Right lobe of liver (tissue), 4 donors: ENCODE measurements at regions not wholly inside any gene's neighbourhood (a gene's known extent, or its start where the extent isn't known, plus 50 kb on each side); places are given as distances from the start of the nearest gene placed in this dataset.

Experiments used
- POLR2A ChIP-seq: fragments of 450-650 bp; IDR thresholded peaks from one replicate; pipeline ENCODE4 v1.6.1; 2017; ENCODE audit warnings: antibody characterized with exemption, mild to moderate bottlenecking
- TF ChIP-seq, protein P1 (sequence below), 4 donors: fragments of 200-600 bp in 3 of 4; fragments of 450-650 bp in 1 of 4; IDR thresholded peaks; one replicate each; pipeline versions ENCODE4 v1.5.1 to v1.8.0; 2016 to 2022; ENCODE audit warnings: antibody characterized with exemption in 4 of 4, mild to moderate bottlenecking in 2 of 4
- donor health status: DM: no; HTN: no; CAD: no.
- donor health status: DM: no; HTN: no; CAD: no.
- donor health status: DM: no; HTN: yes; CAD: no.

DNA sequence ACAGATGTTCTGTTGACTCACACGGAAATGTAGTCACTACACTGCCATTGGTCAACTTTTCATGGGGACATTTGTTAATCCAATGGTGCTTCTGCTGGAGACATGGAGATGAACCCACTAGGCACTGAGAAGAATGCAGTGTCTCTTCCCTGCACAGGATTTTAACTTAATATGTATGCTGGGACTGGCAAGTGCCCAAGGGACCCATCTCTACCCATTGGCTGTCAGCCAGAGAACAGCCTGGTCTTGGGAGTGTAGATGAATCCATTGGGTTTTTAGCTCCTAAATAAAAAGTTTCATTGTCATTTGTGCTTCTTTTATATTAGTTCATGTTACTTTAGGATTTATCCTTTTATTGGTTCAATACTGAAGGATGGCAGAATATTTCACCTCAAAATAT is 195.8 kb upstream of the CDH6 start:
- TF ChIP-seq, protein P1, sequence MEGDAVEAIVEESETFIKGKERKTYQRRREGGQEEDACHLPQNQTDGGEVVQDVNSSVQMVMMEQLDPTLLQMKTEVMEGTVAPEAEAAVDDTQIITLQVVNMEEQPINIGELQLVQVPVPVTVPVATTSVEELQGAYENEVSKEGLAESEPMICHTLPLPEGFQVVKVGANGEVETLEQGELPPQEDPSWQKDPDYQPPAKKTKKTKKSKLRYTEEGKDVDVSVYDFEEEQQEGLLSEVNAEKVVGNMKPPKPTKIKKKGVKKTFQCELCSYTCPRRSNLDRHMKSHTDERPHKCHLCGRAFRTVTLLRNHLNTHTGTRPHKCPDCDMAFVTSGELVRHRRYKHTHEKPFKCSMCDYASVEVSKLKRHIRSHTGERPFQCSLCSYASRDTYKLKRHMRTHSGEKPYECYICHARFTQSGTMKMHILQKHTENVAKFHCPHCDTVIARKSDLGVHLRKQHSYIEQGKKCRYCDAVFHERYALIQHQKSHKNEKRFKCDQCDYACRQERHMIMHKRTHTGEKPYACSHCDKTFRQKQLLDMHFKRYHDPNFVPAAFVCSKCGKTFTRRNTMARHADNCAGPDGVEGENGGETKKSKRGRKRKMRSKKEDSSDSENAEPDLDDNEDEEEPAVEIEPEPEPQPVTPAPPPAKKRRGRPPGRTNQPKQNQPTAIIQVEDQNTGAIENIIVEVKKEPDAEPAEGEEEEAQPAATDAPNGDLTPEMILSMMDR (IDR thresholded peaks at IDR 0.05), result no peak
- TF ChIP-seq POLR2A, result no peak
